ENCODE measurements at regions not wholly inside any gene's neighbourhood (a gene's known extent, or its start where the extent isn't known, plus 50 kb on each side); places are given as distances from the start of the nearest gene placed in this dataset. TPM values are rescaled to one million over a fixed set of nuclear protein-coding genes. Genes with fewer than 3 reads are reported as not detected.

- TF ChIP-seq EZH2phosphoT487 (IDR thresholded peaks at IDR 0.05; ENCODE audit: low read depth, severe bottlenecking, unreplicated experiment) (no peak), EZH2 (IDR thresholded peaks at IDR 0.05; ENCODE audit: borderline replicate concordance) (no peak), CTCF (IDR thresholded peaks at IDR 0.05; ENCODE audit: poor library complexity) (no peak)
- no peak for DNase-seq (ENCODE audit: low spot score)
- peaks cover 16% of the 10 kb centered on the region for H3K4me1 ChIP-seq (ENCODE audit: insufficient read depth)
- H3K9me2 ChIP-seq (replicated peaks; ENCODE audit: insufficient read depth): no peaks in the 10 kb centered on the region
- H3K4me3 ChIP-seq: no peak overlapping the region
- no peaks in the 10 kb centered on the region for H3K79me2 ChIP-seq
- no peak overlapping the region for H3K27ac ChIP-seq
- no peak overlapping the region for H3K4me2 ChIP-seq
- H3K27me3 ChIP-seq: no peaks in the 10 kb centered on the region
- H4K20me1 ChIP-seq (ENCODE audit: insufficient read depth, poor library complexity, severe bottlenecking): no peaks in the 10 kb centered on the region
- H3K36me3 ChIP-seq (replicated peaks; ENCODE audit: insufficient read depth, low read depth): no peaks in the 10 kb centered on the region
- no peaks in the 10 kb centered on the region for H3K9me3 ChIP-seq (ENCODE audit: low read depth)
- 78% methylated on average over 5 of the region's 5 CpGs for WGBS (ENCODE audit: low lambda C conversion rate, missing lambda C conversion rate)
- no peak overlapping the region for H2AFZ ChIP-seq
Measured at GRCh38 chr5:154528005-154528594, 50.1 kb upstream of the HAND1 start.

MicroRNAs encoded in the stretch of these regions (microRNA counts, 767-probe panel; counts per million panel counts)
- microRNA hsa-miR-1303 (not detected), microRNA hsa-miR-3141 (not detected)

Small RNA genes in the stretch of these regions (microRNA-seq; reads per million reads assigned to microRNA genes)
- gene MIR1303 (not detected), gene MIR3141 (not detected)

Small RNA genes in the stretch of these regions (small RNA-seq; reads per million reads assigned to genes)
- not detected for gene MIR1303
- not detected for gene MIR3141

Measured in hepatocyte (in vitro differentiated cells).